CD14-positive monocyte (primary cell): ENCODE measurements at regions not wholly inside any gene's neighbourhood (a gene's known extent, or its start where the extent isn't known, plus 50 kb on each side); places are given as distances from the start of the nearest gene placed in this dataset.

Source experiments
- DNase-seq, 3 donors: peaks; one replicate each; pipeline ENCODE4 v3.0.0-alpha.2; 2011 to 2022
- H2AFZ ChIP-seq: 2 replicates; pipeline ENCODE4 v1.6.0; 2012; ENCODE audit warnings: mild to moderate bottlenecking, low read depth, low read length, inconsistent platforms; ENCODE audit not compliant: insufficient read depth, poor library complexity, severe bottlenecking
- H3K27ac ChIP-seq, 2 donors: 1 replicate in 1 of 2; 2 replicates in 1 of 2; pipeline ENCODE4 v1.5.1; 2012 to 2013; ENCODE audit warnings: low read length in 2 of 2, control low read depth in 1 of 2, inconsistent platforms in 1 of 2, low read depth in 1 of 2, mild to moderate bottlenecking in 1 of 2
- H3K27me3 ChIP-seq, 2 donors: one replicate each; pipeline versions ENCODE4 v1.6.0 to v1.6.1; 2011 to 2013; ENCODE audit warnings: low read length in 2 of 2; ENCODE audit not compliant: control insufficient read depth in 2 of 2, insufficient read depth in 2 of 2
- H3K36me3 ChIP-seq, 2 donors: replicated peaks in 1 of 2; 1 replicate in 1 of 2; 2 replicates in 1 of 2; pipeline versions ENCODE4 v1.5.1 to v1.6.1; 2012 to 2013; ENCODE audit warnings: low read length in 2 of 2, control low read depth in 1 of 2, inconsistent platforms in 1 of 2, mild to moderate bottlenecking in 1 of 2; ENCODE audit not compliant: insufficient read depth in 2 of 2, control insufficient read depth in 1 of 2
- H3K4me1 ChIP-seq, 2 donors: 1 replicate in 1 of 2; 2 replicates in 1 of 2; pipeline versions ENCODE4 v1.5.1 to v1.6.1; 2012 to 2013; ENCODE audit warnings: low read length in 2 of 2, control low read depth in 1 of 2, inconsistent platforms in 1 of 2, mild to moderate bottlenecking in 1 of 2, moderate library complexity in 1 of 2; ENCODE audit not compliant: insufficient read depth in 2 of 2, control insufficient read depth in 1 of 2
- H3K4me2 ChIP-seq: replicated peaks from 2 replicates; pipeline ENCODE3; 2012; ENCODE audit warnings: low read length, moderate library complexity, mild to moderate bottlenecking; ENCODE audit not compliant: poor library complexity, severe bottlenecking; ENCODE audit errors: extremely low read depth
- H3K4me3 ChIP-seq, 3 experiments: fragments of 200-600 bp in 1 of 3; sonication (generic) in 1 of 3; replicated peaks in 1 of 3; 1 replicate in 2 of 3; 2 replicates in 1 of 3; pipeline ENCODE4 v1.5.1; 2011 to 2013; ENCODE audit warnings: low read length in 3 of 3, mild to moderate bottlenecking in 3 of 3, control low read depth in 2 of 3, low read depth in 2 of 3, inconsistent platforms in 1 of 3, moderate library complexity in 1 of 3
- H3K79me2 ChIP-seq: 2 replicates; pipeline ENCODE4 v1.6.0; 2012; ENCODE audit warnings: mild to moderate bottlenecking, control low read depth, inconsistent platforms, low read length, moderate library complexity; ENCODE audit not compliant: insufficient read depth
- H3K9ac ChIP-seq: 2 replicates; pipeline ENCODE4 v1.6.0; 2017; ENCODE audit warnings: low read length, mild to moderate bottlenecking; ENCODE audit not compliant: insufficient read depth, poor library complexity, severe bottlenecking
- H3K9me3 ChIP-seq, 2 donors: replicated peaks in 1 of 2; 1 replicate in 1 of 2; 2 replicates in 1 of 2; pipeline versions ENCODE4 v1.5.1 to v1.6.1; 2012 to 2013; ENCODE audit warnings: low read length in 2 of 2, control low read depth in 1 of 2; ENCODE audit not compliant: control insufficient read depth in 1 of 2, insufficient read depth in 1 of 2
- H4K20me1 ChIP-seq: 2 replicates; pipeline ENCODE4 v1.6.0; 2012; ENCODE audit warnings: mild to moderate bottlenecking, low read length, control low read depth, moderate library complexity; ENCODE audit not compliant: insufficient read depth
- H3K27ac Mint-ChIP-seq, 7 donors: one replicate each; pipeline ENCODE4 v1.8.0; 2020; ENCODE audit warnings: mild to moderate bottlenecking in 7 of 7, mixed read lengths in 7 of 7, moderate library complexity in 6 of 7, inconsistent platforms in 2 of 7
- H3K27me3 Mint-ChIP-seq, 3 donors: one replicate each; pipeline ENCODE4 v1.8.0; 2021 to 2022; ENCODE audit warnings: low read depth in 3 of 3, mild to moderate bottlenecking in 3 of 3, mixed read lengths in 3 of 3, moderate library complexity in 3 of 3, inconsistent platforms in 1 of 3
- H3K36me3 Mint-ChIP-seq, 2 donors: one replicate each; pipeline ENCODE4 v1.8.0; 2020; ENCODE audit warnings: mixed read lengths in 2 of 2, inconsistent platforms in 1 of 2, mild to moderate bottlenecking in 1 of 2
- H3K4me1 Mint-ChIP-seq: one replicate; pipeline ENCODE4 v1.8.0; 2020; ENCODE audit warnings: mild to moderate bottlenecking, mixed read lengths
- H3K4me3 Mint-ChIP-seq, 2 donors: one replicate each; pipeline ENCODE4 v1.8.0; 2020; ENCODE audit warnings: mild to moderate bottlenecking in 2 of 2, mixed read lengths in 2 of 2, moderate library complexity in 1 of 2
- H3K9me3 Mint-ChIP-seq, 7 donors: one replicate each; pipeline ENCODE4 v1.8.0; 2020 to 2022; ENCODE audit warnings: mixed read lengths in 7 of 7, mild to moderate bottlenecking in 6 of 7, moderate library complexity in 6 of 7, inconsistent platforms in 2 of 7
- WGBS: methylation state at CpG from one replicate; pipeline ENCODE4 v1.1.5; 2013; ENCODE audit warnings: missing lambda C conversion rate; ENCODE audit not compliant: insufficient coverage; 5-methylcytosine and 5-hydroxymethylcytosine counted together
- intact Hi-C, 2 donors: fragments of 100-400 bp; cut with micrococcal nuclease; formaldehyde crosslinking; loops; one replicate each; pipeline versions ENCODE4 v1.15.0 to v1.15.1; 2023
- TF ChIP-seq, protein P1 (sequence below): fragments of 200-600 bp; IDR thresholded peaks from one replicate; pipeline ENCODE4 v1.8.0; 2022; ENCODE audit warnings: antibody characterized with exemption, mild to moderate bottlenecking

DNA sequence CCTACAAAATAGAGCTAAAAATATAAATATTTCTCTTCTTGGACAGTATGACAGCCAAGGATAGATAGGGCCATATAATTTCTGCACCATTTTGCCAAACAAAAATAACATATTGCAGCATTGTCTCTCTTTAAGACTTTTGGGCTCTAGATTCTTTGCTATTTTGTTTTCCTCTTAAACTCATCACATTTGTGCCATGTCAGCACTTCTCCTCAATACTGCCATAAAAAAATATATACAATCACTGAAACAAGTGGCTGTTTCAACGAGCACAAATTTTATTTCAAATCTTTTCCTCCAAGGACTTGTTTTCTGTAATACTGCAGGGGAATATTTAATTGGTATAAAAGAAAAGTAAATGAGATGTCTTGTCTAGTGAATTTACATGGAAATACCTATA lies 1570.0 kb upstream of the NUDT12 start:
- Histone ChIP-seq H3K9me3 (no peaks in the 10 kb centered on the region), H3K27me3 (no peaks in the 10 kb centered on the region), H3K4me1 (no peaks in the 10 kb centered on the region), H3K4me2 (no peak overlapping the region), H3K4me3 (no peak overlapping the region), H2AFZ (no peak overlapping the region), H3K27ac (no peak overlapping the region), H3K9ac (no peak overlapping the region), H4K20me1 (no peaks in the 10 kb centered on the region), H3K36me3 (no peaks in the 10 kb centered on the region), H3K79me2 (no peaks in the 10 kb centered on the region)
- Mint-ChIP-seq H3K9me3 (peaks cover 0 to 6% (median 0%) of the 10 kb centered on the region in 7 donors), H3K4me3 (no peak overlapping the region), H3K27ac (no peak overlapping the region), H3K27me3 (no peaks in the 10 kb centered on the region), H3K36me3 (no peaks in the 10 kb centered on the region), H3K4me1 (no peaks in the 10 kb centered on the region)
- no CpG with 5 or more reads among the region's 1 CpG for WGBS
- intact Hi-C loops, result no loop called here
- DNase-seq, result no peak
- TF ChIP-seq, protein P1, sequence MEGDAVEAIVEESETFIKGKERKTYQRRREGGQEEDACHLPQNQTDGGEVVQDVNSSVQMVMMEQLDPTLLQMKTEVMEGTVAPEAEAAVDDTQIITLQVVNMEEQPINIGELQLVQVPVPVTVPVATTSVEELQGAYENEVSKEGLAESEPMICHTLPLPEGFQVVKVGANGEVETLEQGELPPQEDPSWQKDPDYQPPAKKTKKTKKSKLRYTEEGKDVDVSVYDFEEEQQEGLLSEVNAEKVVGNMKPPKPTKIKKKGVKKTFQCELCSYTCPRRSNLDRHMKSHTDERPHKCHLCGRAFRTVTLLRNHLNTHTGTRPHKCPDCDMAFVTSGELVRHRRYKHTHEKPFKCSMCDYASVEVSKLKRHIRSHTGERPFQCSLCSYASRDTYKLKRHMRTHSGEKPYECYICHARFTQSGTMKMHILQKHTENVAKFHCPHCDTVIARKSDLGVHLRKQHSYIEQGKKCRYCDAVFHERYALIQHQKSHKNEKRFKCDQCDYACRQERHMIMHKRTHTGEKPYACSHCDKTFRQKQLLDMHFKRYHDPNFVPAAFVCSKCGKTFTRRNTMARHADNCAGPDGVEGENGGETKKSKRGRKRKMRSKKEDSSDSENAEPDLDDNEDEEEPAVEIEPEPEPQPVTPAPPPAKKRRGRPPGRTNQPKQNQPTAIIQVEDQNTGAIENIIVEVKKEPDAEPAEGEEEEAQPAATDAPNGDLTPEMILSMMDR, result no peak

DNA sequence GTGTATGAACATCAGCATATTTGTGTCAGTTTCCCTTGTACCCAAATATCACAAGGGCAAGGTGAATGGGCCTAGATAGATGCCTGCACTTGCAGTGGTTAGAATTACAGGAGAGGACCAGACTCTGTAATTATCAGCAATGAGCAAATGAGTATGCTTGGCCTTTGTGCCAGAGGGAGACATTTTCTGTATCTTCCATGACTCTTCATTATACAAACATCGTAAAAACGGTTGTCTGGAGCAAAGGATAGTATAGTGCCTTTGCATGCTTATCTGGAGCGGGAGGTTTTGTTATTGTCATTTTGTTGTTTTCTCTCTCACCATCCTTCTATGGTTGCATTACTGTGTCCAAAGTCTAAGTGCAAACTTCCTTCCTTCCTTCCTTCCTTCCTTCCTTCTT lies 1568.5 kb upstream of the NUDT12 start:
- Mint-ChIP-seq H3K27me3 (no peaks in the 10 kb centered on the region), H3K4me1 (no peaks in the 10 kb centered on the region), H3K9me3 (peaks cover 0 to 5% (median 2%) of the 10 kb centered on the region in 7 donors), H3K36me3 (no peaks in the 10 kb centered on the region), H3K27ac (no peak overlapping the region), H3K4me3 (no peak overlapping the region)
- WGBS, result no CpG with 5 or more reads among the region's 3 CpGs
- TF ChIP-seq, protein P1, result no peak
- DNase-seq, result no peak
- Histone ChIP-seq H3K27ac (no peak overlapping the region), H3K9ac (no peak overlapping the region), H3K27me3 (no peaks in the 10 kb centered on the region), H3K79me2 (no peaks in the 10 kb centered on the region), H2AFZ (no peak overlapping the region), H3K4me3 (no peak overlapping the region), H4K20me1 (no peaks in the 10 kb centered on the region), H3K9me3 (no peaks in the 10 kb centered on the region), H3K4me1 (no peaks in the 10 kb centered on the region), H3K4me2 (no peak overlapping the region), H3K36me3 (no peaks in the 10 kb centered on the region)
- intact Hi-C loops, result no loop called here
